PC-9 (cell line): ENCODE measurements at regions not wholly inside any gene's neighbourhood (a gene's known extent, or its start where the extent isn't known, plus 50 kb on each side); places are given as distances from the start of the nearest gene placed in this dataset.

ENCODE experiments used
- BruUV-seq: library from RNA; stranded (reverse); fragments of 400-500 nt; replicated peaks from 2 replicates; lab custom pipeline; 2021; lab: Mats Ljungman, UMichigan
- CTCF ChIA-PET: fragments of 300-600 bp; sonication (Branson Sonifier 250); formaldehyde crosslinking; loops from one replicate; lab custom pipeline; 2022; ENCODE audit warnings: antibody characterized with exemption; lab: Charles Lee
- POLR2A ChIA-PET: fragments of 300-600 bp; sonication (Branson Sonifier 250); formaldehyde crosslinking; loops from one replicate; lab custom pipeline; 2022; ENCODE audit warnings: antibody characterized with exemption; ENCODE audit not compliant: unreplicated experiment; lab: Charles Lee
- DNase-seq, 2 experiments: peaks; one replicate each; pipeline versions ENCODE4 v3.0.0 to v3.0.0-alpha.2; 2015 to 2022; ENCODE audit warnings: mixed read lengths in 1 of 2
- H2AFZ ChIP-seq: fragments of 200-600 bp; sonication (generic); 2 replicates; pipeline ENCODE4 v1.8.1; 2017; ENCODE audit warnings: antibody characterized with exemption
- H3F3A ChIP-seq: fragments of 200-600 bp; sonication (generic); 2 replicates; pipeline ENCODE4 v1.8.1; 2017; ENCODE audit warnings: antibody characterized with exemption, mild to moderate bottlenecking, low read depth; ENCODE audit not compliant: insufficient read depth
- H3K27ac ChIP-seq: fragments of 200-600 bp; sonication (generic); 2 replicates; pipeline ENCODE4 v1.6.1; 2016; ENCODE audit warnings: mixed run types
- H3K27me3 ChIP-seq: fragments of 200-600 bp; sonication (generic); 2 replicates; pipeline ENCODE4 v1.6.1; 2016; ENCODE audit warnings: low read depth, mixed run types; ENCODE audit not compliant: insufficient read depth
- H3K36me3 ChIP-seq: fragments of 200-600 bp; sonication (generic); 2 replicates; pipeline ENCODE4 v1.6.1; 2016; ENCODE audit warnings: low read depth, mixed run types
- H3K4me1 ChIP-seq: fragments of 200-600 bp; sonication (generic); replicated peaks from 2 replicates; pipeline ENCODE4 v1.6.1; 2016; ENCODE audit warnings: mixed run types; ENCODE audit not compliant: insufficient read depth
- H3K4me2 ChIP-seq: fragments of 200-600 bp; sonication (generic); 2 replicates; pipeline ENCODE4 v1.6.1; 2017; ENCODE audit warnings: mixed run types
- H3K4me3 ChIP-seq: fragments of 200-600 bp; sonication (generic); 2 replicates; pipeline ENCODE4 v1.6.1; 2016; ENCODE audit warnings: mixed run types
- H3K79me2 ChIP-seq: fragments of 200-600 bp; sonication (generic); 2 replicates; pipeline ENCODE4 v1.6.1; 2017; ENCODE audit warnings: low read depth, mixed run types
- H3K9me2 ChIP-seq: fragments of 200-600 bp; sonication (generic); 2 replicates; pipeline ENCODE4 v1.8.1; 2017; ENCODE audit warnings: mild to moderate bottlenecking; ENCODE audit not compliant: insufficient read depth
- H3K9me3 ChIP-seq: fragments of 200-600 bp; sonication (generic); 2 replicates; pipeline ENCODE4 v1.8.1; 2016; ENCODE audit warnings: low read depth; ENCODE audit not compliant: insufficient read depth
- H4K20me1 ChIP-seq: fragments of 200-600 bp; sonication (generic); 2 replicates; pipeline ENCODE4 v1.8.1; 2017; ENCODE audit not compliant: insufficient read depth
- EZH2 ChIP-seq: fragments of 200-600 bp; sonication (generic); IDR thresholded peaks from 2 replicates; pipeline ENCODE4 v1.8.0; 2017; ENCODE audit warnings: antibody characterized with exemption, low read depth
- intact Hi-C: fragments of 100-400 bp; cut with micrococcal nuclease; formaldehyde crosslinking; loops from one replicate; pipeline ENCODE4 v1.10.0; 2022; ENCODE audit not compliant: unreplicated experiment
- TF ChIP-seq, protein P1 (sequence below): fragments of 200-600 bp; sonication (generic); conservative IDR thresholded peaks from 2 replicates; pipeline ENCODE4 v1.6.1; 2017; ENCODE audit warnings: mixed run types, antibody characterized with exemption, mild to moderate bottlenecking, moderate library complexity

DNA sequence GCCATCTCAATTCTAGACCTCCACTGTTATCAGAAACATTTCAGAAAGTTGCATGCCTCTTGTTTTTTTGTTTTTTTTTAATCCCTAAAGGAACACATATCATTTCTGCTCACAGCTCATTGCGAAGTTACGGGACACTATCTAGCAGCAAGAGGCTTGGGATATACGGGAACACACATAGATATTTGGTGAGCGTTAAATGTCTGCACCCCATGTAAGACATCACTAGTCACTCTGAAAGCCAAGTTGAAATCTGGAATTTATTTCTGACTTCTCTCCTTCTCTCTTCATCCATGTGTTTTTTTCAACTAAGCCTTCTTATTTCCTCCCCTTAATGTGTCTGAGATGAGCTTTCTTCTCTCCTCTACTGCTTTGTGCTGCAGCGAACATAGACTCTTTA lies 683.7 kb downstream of the PDHA2 start:
- no peaks in the 10 kb centered on the region for H3K9me2 ChIP-seq
- H3F3A ChIP-seq, result no peaks in the 10 kb centered on the region
- POLR2A ChIA-PET, result interaction anchor here (0.8 kb wide), 1 partner anchor 530 kb away, joined by 4 read pairs; no protein-coding TSS in a partner anchor
- CTCF ChIA-PET, result no interaction called here
- TF ChIP-seq, protein P1, sequence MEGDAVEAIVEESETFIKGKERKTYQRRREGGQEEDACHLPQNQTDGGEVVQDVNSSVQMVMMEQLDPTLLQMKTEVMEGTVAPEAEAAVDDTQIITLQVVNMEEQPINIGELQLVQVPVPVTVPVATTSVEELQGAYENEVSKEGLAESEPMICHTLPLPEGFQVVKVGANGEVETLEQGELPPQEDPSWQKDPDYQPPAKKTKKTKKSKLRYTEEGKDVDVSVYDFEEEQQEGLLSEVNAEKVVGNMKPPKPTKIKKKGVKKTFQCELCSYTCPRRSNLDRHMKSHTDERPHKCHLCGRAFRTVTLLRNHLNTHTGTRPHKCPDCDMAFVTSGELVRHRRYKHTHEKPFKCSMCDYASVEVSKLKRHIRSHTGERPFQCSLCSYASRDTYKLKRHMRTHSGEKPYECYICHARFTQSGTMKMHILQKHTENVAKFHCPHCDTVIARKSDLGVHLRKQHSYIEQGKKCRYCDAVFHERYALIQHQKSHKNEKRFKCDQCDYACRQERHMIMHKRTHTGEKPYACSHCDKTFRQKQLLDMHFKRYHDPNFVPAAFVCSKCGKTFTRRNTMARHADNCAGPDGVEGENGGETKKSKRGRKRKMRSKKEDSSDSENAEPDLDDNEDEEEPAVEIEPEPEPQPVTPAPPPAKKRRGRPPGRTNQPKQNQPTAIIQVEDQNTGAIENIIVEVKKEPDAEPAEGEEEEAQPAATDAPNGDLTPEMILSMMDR, result no peak
- TF ChIP-seq EZH2, result no peak
- intact Hi-C loops, result no loop called here
- no peaks in the 10 kb centered on the region for H3K4me1 ChIP-seq
- H3K4me3 ChIP-seq, result no peak overlapping the region
- H3K9me3 ChIP-seq, result no peaks in the 10 kb centered on the region
- no peaks in the 10 kb centered on the region for H3K79me2 ChIP-seq
- H4K20me1 ChIP-seq, result no peaks in the 10 kb centered on the region
- H3K4me2 ChIP-seq, result no peak overlapping the region
- H3K27me3 ChIP-seq, result no peaks in the 10 kb centered on the region
- H3K36me3 ChIP-seq, result no peaks in the 10 kb centered on the region
- no peak for DNase-seq
- BruUV-seq, result no TSS peak
- no peak overlapping the region for H2AFZ ChIP-seq
- H3K27ac ChIP-seq, result no peak overlapping the region

DNA sequence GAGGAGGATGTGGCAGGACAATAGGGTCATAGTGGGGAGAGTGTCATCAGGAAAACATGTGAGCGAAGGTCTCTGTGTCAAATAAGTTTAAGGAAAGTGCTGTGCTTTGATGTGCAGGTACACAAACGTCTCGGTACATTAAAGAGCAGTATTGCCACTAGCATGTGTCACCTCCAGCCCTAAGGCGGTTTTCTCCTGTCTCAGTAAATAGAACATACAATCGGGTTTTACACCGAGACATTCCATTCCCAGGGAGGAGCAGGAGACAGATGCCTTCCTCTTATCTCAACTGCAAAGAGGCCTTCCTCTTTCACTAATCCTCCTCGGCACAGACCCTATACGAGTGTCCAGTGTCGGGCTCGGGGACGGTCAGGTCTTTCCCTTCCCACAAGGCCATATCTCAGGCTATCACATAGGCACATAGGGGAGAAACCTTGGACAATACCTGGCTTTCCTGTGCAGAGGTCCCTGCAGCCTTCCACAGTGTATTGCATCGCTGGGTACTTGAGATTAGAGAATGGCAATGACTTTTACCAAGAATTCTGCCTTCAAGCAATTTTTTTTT lies 684.5 kb downstream of the PDHA2 start:
- no TSS peak for BruUV-seq
- Histone ChIP-seq H2AFZ (no peak overlapping the region), H3K9me3 (no peaks in the 10 kb centered on the region), H3F3A (no peaks in the 10 kb centered on the region), H3K4me2 (no peak overlapping the region), H3K4me1 (no peaks in the 10 kb centered on the region), H4K20me1 (no peaks in the 10 kb centered on the region), H3K36me3 (no peaks in the 10 kb centered on the region), H3K9me2 (no peaks in the 10 kb centered on the region), H3K27me3 (no peaks in the 10 kb centered on the region), H3K79me2 (no peaks in the 10 kb centered on the region), H3K4me3 (no peak overlapping the region), H3K27ac (no peak overlapping the region)
- CTCF ChIA-PET, result no interaction called here
- TF ChIP-seq, protein P1, result no peak
- TF ChIP-seq EZH2, result no peak
- DNase-seq, result no peak
- POLR2A ChIA-PET, result no interaction called here
- intact Hi-C loops, result no loop called here

DNA sequence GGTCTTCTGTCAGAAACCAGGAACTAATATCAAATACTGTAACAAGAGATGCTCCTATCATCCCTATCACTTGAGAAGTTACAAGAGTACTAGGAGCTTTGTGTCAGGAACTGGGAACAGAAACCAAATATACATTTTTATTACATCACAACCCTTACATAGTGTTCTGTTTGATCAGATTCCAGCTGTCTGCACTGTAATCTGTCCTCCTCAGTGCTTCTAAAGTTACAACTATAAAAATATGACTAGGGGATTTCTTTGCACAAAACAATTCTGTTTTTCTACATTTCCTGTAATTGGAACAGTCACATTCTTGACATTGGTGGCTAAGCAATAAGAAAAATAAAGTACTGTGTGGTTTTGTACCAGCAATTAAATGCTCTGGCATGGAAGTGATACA lies 686.0 kb downstream of the PDHA2 start:
- CTCF ChIA-PET, result no interaction called here
- no peak overlapping the region for H3K27ac ChIP-seq
- no peaks in the 10 kb centered on the region for H3K79me2 ChIP-seq
- H4K20me1 ChIP-seq, result no peaks in the 10 kb centered on the region
- intact Hi-C loops, result no loop called here
- H3K4me1 ChIP-seq, result no peaks in the 10 kb centered on the region
- H3K27me3 ChIP-seq, result no peaks in the 10 kb centered on the region
- no peaks in the 10 kb centered on the region for H3K36me3 ChIP-seq
- H3K9me3 ChIP-seq, result no peaks in the 10 kb centered on the region
- H3K9me2 ChIP-seq, result no peaks in the 10 kb centered on the region
- H3F3A ChIP-seq, result no peaks in the 10 kb centered on the region
- DNase-seq, result no peak
- no peak overlapping the region for H3K4me2 ChIP-seq
- H2AFZ ChIP-seq, result no peak overlapping the region
- H3K4me3 ChIP-seq, result no peak overlapping the region
- no peak for TF ChIP-seq EZH2
- TF ChIP-seq, protein P1, result no peak
- POLR2A ChIA-PET, result no interaction called here
- no TSS peak for BruUV-seq
